Right lobe of liver (tissue), 6 donors: ENCODE measurements at regions not wholly inside any gene's neighbourhood (a gene's known extent, or its start where the extent isn't known, plus 50 kb on each side); places are given as distances from the start of the nearest gene placed in this dataset.

Experiments used
- ATAC-seq, 4 donors: fragments of 200-7000 bp; cut with Tn5 transposase; one replicate each; pipeline ENCODE4 v1.9.1; 2020; ENCODE audit warnings: mild to moderate bottlenecking in 4 of 4, moderate library complexity in 4 of 4
- DNase-seq, 3 donors: peaks; one replicate each; pipeline ENCODE4 v3.0.0-alpha.2; 2020
- H3K27ac ChIP-seq, 3 donors: fragments of 200-600 bp; one replicate each; pipeline ENCODE4 v1.8.0; 2022
- H3K27me3 ChIP-seq, 2 donors: fragments of 200-600 bp; one replicate each; pipeline ENCODE4 v1.8.0; 2022
- H3K36me3 ChIP-seq, 4 donors: fragments of 200-600 bp; sonication (generic) in 1 of 4; one replicate each; pipeline versions ENCODE4 v1.5.1 to v1.8.0; 2017 to 2022; ENCODE audit warnings: control low read depth in 1 of 4
- H3K4me1 ChIP-seq, 4 donors: fragments of 200-600 bp; sonication (generic) in 1 of 4; one replicate each; pipeline versions ENCODE4 v1.5.1 to v1.8.0; 2017 to 2022; ENCODE audit warnings: control low read depth in 1 of 4
- H3K4me3 ChIP-seq, 3 donors: fragments of 200-600 bp; one replicate each; pipeline ENCODE4 v1.8.0; 2022
- H3K9me3 ChIP-seq, 4 donors: fragments of 200-600 bp; sonication (generic) in 1 of 4; one replicate each; pipeline versions ENCODE4 v1.5.1 to v1.8.0; 2017 to 2022; ENCODE audit warnings: control low read depth in 1 of 4
- CTCF ChIP-seq, 4 donors: fragments of 200-600 bp in 3 of 4; fragments of 450-650 bp in 1 of 4; IDR thresholded peaks; one replicate each; pipeline versions ENCODE4 v1.5.1 to v1.8.0; 2016 to 2022; ENCODE audit warnings: antibody characterized with exemption in 4 of 4, mild to moderate bottlenecking in 2 of 4
- POLR2A ChIP-seq: fragments of 450-650 bp; IDR thresholded peaks from one replicate; pipeline ENCODE4 v1.6.1; 2017; ENCODE audit warnings: antibody characterized with exemption, mild to moderate bottlenecking
- WGBS: methylation state at CpG from one replicate; pipeline ENCODE4 v1.1.6; 2018; ENCODE audit warnings: low coverage, low lambda C conversion rate; ENCODE audit not compliant: insufficient coverage; ENCODE audit errors: missing lambda C conversion rate; 5-methylcytosine and 5-hydroxymethylcytosine counted together
- intact Hi-C, 2 donors: fragments of 100-400 bp; cut with DNase I; formaldehyde crosslinking; loops; one replicate each; pipeline versions ENCODE4 v1.11.2 to v1.14.1; 2022
- donor health status: DM: no; HTN: yes; CAD: no.
- donor health status: DM: no; HTN: no; CAD: no.
- donor health status: DM: no; HTN: no; CAD: no.
- donor health status: DM: no; HTN: yes; CAD: no.
- donor health status: DM: no; HTN: yes; CAD: no.

GRCh38 chr12:43180242-43180641 is 371.8 kb downstream of the ADAMTS20 start:
- Histone ChIP-seq H3K4me3 (no peak overlapping the region), H3K27me3 (no peaks in the 10 kb centered on the region), H3K27ac (no peak overlapping the region), H3K4me1 (no peaks in the 10 kb centered on the region), H3K9me3 (no peaks in the 10 kb centered on the region), H3K36me3 (no peaks in the 10 kb centered on the region)
- intact Hi-C loops = no loop called here
- ATAC-seq = no peak
- no peak for DNase-seq
- TF ChIP-seq POLR2A = no peak
- no peak for TF ChIP-seq CTCF (IDR thresholded peaks at IDR 0.05)
- 72% methylated on average over 4 of the region's 4 CpGs for WGBS

GRCh38 chr12:43179486-43179885 is 372.5 kb downstream of the ADAMTS20 start:
- no peak for ATAC-seq
- Histone ChIP-seq H3K4me1 (no peaks in the 10 kb centered on the region), H3K27me3 (no peaks in the 10 kb centered on the region), H3K4me3 (no peak overlapping the region), H3K36me3 (no peaks in the 10 kb centered on the region), H3K27ac (no peak overlapping the region), H3K9me3 (no peaks in the 10 kb centered on the region)
- no peak for DNase-seq
- WGBS = 60% methylated on average over 1 of the region's 1 CpG
- TF ChIP-seq POLR2A (no peak), CTCF (IDR thresholded peaks at IDR 0.05) (no peak)
- intact Hi-C loops = no loop called here

GRCh38 chr12:43177276-43177675 is 374.7 kb downstream of the ADAMTS20 start:
- H3K4me3 ChIP-seq = no peak overlapping the region
- no peak overlapping the region for H3K27ac ChIP-seq
- intact Hi-C loops = no loop called here
- TF ChIP-seq POLR2A (no peak), CTCF (IDR thresholded peaks at IDR 0.05) (no peak)
- ATAC-seq (no peak), DNase-seq (no peak)
- WGBS = 35% methylated on average over 2 of the region's 2 CpGs
- H3K4me1 ChIP-seq = no peaks in the 10 kb centered on the region
- H3K36me3 ChIP-seq = no peaks in the 10 kb centered on the region
- H3K27me3 ChIP-seq = no peaks in the 10 kb centered on the region
- H3K9me3 ChIP-seq = no peaks in the 10 kb centered on the region

GRCh38 chr12:43169115-43169681 is 382.8 kb downstream of the ADAMTS20 start:
- H3K4me1 ChIP-seq = no peaks in the 10 kb centered on the region
- H3K27ac ChIP-seq = no peak overlapping the region
- H3K9me3 ChIP-seq = no peaks in the 10 kb centered on the region
- ATAC-seq (no peak), DNase-seq (no peak)
- no peaks in the 10 kb centered on the region for H3K36me3 ChIP-seq
- H3K27me3 ChIP-seq = no peaks in the 10 kb centered on the region
- intact Hi-C loops = no loop called here
- 28% methylated on average over 3 of the region's 3 CpGs for WGBS
- no peak overlapping the region for H3K4me3 ChIP-seq
- TF ChIP-seq POLR2A (no peak), CTCF (IDR thresholded peaks at IDR 0.05) (no peak)

- H3K27ac ChIP-seq = no peak overlapping the region
- no peaks in the 10 kb centered on the region for H3K4me1 ChIP-seq
- no peaks in the 10 kb centered on the region for H3K9me3 ChIP-seq
- H3K4me3 ChIP-seq = no peak overlapping the region
- WGBS = 45% methylated on average over 3 of the region's 3 CpGs
- ATAC-seq = no peak
- TF ChIP-seq CTCF (IDR thresholded peaks at IDR 0.05) (no peak), POLR2A (no peak)
- H3K27me3 ChIP-seq = no peaks in the 10 kb centered on the region
- intact Hi-C loops = no loop called here
- H3K36me3 ChIP-seq = no peaks in the 10 kb centered on the region
- DNase-seq = no peak
These were observed 384.3 kb downstream of the ADAMTS20 start for GRCh38 chr12:43167691-43168090.
